Gastroesophageal sphincter (tissue), 3 donors: ENCODE measurements at regions not wholly inside any gene's neighbourhood (a gene's known extent, or its start where the extent isn't known, plus 50 kb on each side); places are given as distances from the start of the nearest gene placed in this dataset.

Experiments
- POLR2A ChIP-seq, 2 donors: fragments of 450-650 bp; IDR thresholded peaks; one replicate each; pipeline ENCODE4 v1.6.1; 2017; ENCODE audit warnings: antibody characterized with exemption in 2 of 2, mild to moderate bottlenecking in 2 of 2, moderate library complexity in 1 of 2
- POLR2AphosphoS5 ChIP-seq: sonication (generic); formaldehyde crosslinking; IDR thresholded peaks from one replicate; pipeline ENCODE4 v1.6.1; 2017; ENCODE audit warnings: antibody characterized with exemption
- TF ChIP-seq, protein P1 (sequence below), 4 experiments: fragments of 200-600 bp in 2 of 4; fragments of 450-650 bp in 2 of 4; sonication (generic) in 1 of 4; IDR thresholded peaks; one replicate each; pipeline ENCODE4 v1.5.1; 2017 to 2019; ENCODE audit warnings: antibody characterized with exemption in 4 of 4, mild to moderate bottlenecking in 2 of 4, moderate library complexity in 2 of 4

DNA sequence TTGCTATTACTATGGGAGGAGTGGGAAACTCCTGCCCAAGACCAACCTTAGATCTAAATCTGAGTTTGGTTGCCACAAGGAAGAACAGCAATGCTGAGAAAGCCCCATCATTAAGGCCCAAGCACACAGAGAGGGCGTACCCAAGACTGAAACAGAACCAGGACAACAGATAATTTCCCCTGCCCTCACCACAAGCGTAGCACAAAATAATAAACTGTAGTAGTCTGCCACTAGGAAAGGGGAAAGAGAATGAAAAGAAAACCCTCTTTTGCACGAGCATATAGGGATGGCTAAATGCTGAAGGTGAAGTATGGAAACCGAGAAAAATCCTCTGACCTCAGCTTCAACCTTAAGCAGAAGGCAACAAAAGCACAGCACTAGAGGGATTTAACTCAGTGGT is 76.5 kb upstream of the DHRS4 start:
- TF ChIP-seq POLR2AphosphoS5 (no peak), POLR2A (IDR thresholded peaks at IDR 0.05) (no peak)
- TF ChIP-seq, protein P1, sequence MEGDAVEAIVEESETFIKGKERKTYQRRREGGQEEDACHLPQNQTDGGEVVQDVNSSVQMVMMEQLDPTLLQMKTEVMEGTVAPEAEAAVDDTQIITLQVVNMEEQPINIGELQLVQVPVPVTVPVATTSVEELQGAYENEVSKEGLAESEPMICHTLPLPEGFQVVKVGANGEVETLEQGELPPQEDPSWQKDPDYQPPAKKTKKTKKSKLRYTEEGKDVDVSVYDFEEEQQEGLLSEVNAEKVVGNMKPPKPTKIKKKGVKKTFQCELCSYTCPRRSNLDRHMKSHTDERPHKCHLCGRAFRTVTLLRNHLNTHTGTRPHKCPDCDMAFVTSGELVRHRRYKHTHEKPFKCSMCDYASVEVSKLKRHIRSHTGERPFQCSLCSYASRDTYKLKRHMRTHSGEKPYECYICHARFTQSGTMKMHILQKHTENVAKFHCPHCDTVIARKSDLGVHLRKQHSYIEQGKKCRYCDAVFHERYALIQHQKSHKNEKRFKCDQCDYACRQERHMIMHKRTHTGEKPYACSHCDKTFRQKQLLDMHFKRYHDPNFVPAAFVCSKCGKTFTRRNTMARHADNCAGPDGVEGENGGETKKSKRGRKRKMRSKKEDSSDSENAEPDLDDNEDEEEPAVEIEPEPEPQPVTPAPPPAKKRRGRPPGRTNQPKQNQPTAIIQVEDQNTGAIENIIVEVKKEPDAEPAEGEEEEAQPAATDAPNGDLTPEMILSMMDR (IDR thresholded peaks at IDR 0.05) = no peak
